Putamen (tissue), 1 donor: ENCODE measurements at regions not wholly inside any gene's neighbourhood (a gene's known extent, or its start where the extent isn't known, plus 50 kb on each side); places are given as distances from the start of the nearest gene placed in this dataset.

Source experiments
- DNase-seq: peaks from one replicate; pipeline ENCODE4 v3.0.0-alpha.2; 2016; ENCODE audit warnings: low spot score

DNA sequence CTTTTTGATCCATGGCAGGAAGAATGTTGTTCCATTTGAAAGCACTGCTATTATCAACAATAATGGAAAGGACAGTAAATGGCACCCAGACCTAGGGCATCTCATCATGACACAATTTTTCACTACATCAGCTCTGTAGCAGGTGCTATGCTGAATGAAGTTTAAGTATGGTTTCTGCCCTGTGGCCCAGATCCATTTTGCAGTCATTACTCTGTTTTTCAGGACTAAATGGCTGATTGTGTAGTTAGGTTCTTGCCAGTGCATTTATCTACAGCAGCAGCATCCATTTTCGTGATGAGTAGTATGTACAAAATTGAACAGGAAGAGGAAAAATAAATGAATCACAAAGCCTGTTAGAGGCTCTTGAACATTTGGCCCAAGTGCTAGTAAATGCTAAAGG lies 270.5 kb upstream of the CD180 start:
- DNase-seq = no peak

DNA sequence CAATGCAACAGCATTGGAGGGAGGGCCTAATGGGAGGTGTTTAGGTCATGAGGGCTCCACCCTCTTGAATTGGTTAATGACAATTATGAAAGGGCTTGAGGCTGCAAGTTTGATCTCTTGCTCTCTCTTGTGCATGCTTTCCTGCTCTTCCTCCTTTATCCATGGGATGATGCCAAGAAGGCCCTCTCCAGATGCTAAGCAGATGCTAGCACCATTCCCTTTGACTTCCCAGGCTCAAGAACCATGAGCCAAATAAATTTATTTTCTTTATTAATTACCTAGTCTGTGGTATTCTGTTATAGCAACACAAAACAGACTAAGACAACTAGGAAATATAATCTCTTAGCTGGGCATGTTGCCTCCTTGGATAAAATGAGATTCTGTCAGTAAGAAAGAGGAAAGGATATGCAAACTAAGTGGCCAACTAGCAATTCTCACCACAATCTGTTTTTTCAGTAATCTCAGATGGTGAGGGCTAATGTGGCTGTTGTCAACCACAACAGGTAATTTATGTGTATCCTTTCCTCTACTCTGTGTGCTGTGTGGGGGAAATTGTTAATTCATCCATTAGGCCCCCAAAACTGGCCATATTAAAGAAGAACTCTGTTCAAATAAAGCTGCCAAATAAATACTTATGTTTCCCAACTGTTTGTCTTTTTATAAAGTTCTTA lies 269.1 kb upstream of the CD180 start:
- DNase-seq = no peak

DNA sequence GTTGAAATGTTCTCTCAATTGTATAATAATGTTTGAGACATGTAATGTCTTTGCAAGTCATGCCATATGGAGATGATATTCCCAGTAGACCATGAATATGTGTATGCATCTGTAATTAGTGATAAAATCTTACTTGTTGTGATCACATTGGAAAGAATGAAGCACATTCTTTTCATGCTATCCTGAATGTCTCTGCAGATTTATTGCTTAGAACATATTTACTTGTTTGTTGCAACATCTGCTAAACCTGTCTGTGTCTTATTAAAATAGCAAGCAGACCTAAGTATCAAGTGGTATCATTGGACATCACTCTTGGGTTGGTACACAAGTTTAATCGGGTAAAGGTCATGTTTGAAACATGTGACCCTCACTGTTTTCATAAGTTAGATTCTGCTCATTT lies 265.5 kb upstream of the CD180 start:
- no peak for DNase-seq

DNA sequence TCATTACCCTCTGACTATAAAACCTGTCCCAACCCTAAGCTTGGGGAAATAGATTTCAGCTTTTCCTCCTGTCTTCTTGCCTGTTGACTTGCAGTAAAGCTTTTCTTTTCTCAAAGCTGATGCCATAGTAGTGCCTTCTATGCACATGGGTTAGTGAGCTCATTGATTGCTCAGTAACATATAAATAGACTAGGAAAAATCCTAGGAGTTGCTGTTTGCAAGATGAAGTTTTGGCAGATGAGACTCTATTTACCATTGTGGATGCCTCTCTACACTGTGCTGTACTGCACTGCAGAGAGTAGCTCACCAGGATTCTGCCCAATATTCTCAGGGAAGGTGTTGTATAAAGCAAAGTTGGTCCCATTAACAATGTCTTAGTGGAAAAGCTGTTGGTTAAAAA lies 262.7 kb upstream of the CD180 start:
- DNase-seq = no peak

DNA sequence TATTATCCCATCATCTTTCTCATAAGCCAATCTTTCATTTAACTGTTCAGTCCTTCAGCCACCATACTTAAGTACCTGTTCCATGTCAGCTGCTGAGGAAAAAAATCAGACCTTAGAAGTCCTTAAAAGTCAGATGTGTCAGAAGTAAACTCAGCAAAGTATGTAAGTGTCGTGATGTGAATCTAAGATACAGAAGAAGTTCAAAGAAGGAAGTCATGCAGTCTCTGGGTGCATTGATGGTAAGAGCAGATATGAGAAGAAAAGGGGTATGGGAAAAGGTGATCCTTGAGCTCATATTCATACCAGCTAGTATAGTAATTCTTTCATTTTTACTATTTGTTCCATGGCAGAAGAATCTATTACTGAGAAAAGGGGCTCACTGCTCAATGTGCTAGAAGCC lies 259.4 kb upstream of the CD180 start:
- no peak for DNase-seq

DNA sequence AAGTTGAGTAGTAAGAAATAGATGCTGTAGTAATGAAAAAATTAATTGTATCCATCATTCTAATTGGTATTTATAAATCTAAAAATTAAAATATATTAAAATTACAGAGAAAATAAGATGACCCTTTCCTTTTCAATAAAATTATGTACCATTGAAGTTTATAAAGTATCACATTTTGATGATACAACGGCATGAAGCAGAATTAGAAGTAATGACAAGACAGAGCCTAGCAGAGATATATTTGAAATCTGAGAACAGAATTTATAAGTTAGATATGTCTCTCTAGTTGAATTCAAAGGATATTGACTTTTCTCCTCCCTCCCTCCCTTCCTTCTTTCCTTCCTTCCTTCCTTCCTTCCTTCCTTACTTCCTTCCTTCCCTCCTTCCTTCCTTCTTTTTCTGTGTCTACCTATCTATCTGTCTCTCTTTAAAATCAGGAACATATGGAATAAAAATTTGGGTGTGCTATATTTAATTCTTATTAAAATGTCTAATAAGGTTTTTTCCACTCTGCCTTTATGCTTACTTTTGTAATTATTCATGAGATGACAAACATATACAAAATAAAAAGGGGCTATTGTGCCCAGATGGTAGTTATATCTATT lies 258.5 kb upstream of the CD180 start:
- DNase-seq = no peak

DNA sequence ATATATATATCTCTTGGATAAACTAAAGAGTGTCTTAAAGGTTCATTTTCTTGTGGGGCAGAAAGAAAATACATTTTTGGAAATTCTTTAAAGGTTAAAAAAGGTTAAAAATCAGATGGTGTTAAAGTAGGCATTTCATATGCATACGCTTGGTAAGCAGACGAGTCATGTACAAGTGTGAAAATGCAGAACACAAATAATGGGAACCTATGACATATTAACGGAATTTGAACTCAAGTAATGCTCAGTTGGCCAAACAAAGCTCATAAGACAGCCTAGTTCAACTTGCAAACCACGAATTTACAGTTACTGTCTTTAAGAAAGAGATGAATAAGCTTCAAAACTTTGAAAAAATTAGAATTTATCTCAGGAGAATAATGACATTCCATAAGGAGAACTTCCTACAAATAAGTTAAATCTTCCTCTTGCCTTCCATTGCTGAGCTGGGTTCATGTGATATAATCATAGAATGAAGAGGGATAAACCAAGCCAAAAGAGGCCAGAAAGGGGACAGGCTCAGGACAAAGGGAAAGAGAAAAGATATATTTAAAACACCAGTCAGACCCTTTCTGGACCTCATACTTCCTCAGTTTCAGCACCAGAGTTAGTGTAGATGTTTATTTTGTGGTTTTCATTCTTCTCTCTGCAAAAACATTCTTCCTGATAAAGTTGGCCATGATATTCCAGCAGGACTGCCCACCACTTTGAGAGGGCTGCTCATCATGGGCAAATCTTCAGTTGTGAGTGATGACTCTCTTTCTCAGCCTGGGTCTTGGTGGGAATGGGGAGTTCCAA lies 256.7 kb upstream of the CD180 start:
- no peak for DNase-seq

DNA sequence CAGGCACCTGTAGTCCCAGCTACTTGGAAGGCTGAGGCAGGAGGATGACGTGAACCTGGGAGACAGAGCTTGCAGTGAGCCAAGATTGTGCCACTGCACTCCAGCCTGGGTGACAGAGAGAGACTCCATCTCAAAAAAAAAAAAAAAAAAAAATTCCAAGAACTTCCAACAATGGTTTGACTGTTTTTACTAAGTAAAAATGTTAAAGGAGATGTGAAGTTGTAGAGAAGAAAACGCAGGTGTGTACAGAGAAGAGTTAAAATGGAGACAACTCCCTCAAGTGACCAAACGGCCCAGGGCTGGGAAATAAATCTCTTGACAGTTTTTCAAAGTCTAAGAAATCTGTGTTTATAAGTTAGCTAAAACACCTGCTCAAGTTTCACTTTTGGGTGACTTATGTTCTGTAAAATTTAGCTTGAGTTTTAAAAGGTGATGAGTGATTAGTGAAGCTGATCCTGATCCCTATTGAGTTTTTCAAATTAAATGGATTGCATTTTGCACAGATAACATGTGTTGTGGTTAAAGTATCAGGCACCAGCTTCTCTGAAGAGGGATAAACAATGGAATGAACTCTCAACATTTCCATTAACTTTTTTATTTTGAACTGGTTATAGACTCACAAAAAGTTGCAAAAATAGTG lies 255.2 kb upstream of the CD180 start:
- DNase-seq = no peak

DNA sequence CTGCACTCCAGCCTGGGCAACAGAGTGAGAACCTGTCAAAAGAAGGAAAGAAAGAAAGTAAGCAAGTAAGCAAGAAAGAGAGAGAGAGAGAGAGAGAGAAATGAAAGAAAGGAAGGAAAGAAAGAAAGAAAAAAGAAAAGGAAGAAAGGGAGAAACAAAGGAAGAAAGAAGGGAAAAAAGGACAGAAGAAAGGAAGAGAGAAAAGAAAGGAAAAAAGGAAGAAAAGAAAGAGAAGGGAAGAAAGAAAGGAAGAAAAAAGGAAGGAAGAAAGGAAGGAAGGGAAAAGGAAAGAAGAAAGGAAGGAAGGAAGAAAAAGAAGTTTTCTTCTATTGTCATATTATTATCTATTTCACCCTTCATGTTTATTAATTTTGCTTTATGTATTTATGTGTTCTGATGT lies 251.1 kb upstream of the CD180 start:
- DNase-seq = no peak

DNA sequence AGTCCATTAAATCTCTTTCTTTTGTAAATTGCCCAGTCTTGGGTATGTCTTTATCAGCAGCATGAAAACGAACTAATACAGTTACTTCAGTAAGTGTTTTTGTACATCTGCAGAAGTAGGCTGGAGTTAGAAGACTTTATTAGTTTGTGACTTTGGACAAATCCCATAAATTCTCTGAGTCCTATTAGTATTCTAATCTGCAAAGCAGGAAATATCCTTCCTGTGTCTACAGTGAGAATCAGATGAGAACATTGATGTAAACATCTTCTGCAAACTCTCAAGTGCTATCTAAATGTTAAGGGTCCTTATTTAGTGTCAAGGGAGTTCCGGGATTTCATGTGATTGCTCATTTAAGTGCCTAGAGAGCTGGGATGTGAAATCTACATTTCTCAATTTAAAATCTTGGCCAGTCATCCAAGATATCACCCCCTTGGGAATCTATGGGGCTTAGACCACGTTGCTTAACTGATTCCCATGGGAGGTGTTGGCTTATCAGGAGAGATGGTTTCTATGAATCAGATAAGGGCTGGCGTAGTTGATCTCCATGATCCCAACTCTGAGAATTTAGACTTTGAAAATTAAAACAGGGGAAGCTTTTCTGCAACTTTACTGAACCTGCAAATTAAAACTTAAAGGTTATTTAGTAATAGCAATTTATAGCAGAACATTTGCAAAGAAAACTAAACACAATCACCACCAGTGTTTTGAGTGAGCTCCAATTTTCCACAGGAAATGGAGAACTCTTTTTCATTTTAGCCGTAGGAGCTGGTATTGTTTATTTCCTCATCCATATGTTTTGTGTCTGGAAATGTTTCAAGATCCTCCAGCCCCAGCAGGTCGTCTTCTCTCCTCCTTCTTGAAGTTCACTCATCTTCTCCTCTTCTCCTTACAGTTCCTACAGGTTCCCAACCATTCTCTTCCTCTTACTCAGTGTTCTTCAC lies 241.6 kb upstream of the CD180 start:
- DNase-seq = no peak

DNA sequence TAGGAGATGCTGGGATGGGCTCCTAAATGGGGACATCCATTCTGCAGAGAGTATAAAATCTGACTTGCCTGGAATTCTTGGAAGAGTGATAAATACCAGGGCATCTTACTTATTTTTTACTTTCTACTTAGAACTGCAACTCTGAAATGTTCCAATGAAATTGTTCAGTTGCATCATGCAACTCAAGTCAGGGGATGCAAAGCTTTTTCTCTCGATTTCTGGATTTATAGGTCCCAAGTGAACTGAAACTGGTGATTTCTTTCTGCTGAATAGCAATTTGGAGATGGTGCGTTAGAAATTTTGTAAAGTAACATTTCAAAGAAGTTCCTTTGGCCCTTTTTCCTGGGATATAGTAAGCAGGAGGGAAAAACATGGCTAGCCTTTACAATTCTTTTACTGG lies 238.4 kb upstream of the CD180 start:
- no peak for DNase-seq

DNA sequence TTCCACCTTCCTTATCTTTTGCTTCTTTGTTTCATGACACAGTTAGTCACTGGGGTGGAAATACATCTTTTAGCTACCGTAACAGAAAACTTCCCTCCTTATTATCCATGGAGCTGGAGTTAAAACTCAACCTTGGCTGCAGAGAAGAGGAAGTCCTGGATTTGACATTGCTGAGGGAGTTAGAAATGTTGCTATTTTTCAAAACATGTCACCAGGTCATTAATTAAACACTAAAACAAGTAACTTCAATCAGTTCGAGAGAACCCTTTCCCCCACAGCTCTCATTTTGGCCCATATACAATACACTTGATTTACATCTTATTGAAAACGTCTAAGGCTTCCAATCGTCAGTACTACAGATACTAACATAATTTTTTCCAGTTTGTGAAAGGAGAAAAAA lies 237.9 kb upstream of the CD180 start:
- no peak for DNase-seq

DNA sequence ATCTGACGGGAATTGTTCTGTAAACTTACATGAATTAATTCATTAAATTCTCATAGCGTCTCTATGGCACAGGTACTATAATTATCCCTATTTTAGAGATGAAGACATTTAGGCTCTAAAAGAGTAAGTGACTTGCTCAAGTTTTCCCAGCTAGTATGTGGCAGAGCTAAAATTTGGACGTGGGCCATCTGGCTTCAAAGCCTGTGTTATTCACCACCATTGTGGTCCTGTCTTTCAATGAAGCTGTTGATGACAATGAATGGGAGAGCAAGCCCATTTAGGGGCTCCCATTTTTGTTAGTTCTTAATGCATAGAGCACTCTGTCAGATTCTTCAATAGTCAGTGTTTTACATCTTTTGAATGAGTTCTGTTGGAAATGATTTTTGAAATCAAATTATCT lies 236.0 kb upstream of the CD180 start:
- no peak for DNase-seq

DNA sequence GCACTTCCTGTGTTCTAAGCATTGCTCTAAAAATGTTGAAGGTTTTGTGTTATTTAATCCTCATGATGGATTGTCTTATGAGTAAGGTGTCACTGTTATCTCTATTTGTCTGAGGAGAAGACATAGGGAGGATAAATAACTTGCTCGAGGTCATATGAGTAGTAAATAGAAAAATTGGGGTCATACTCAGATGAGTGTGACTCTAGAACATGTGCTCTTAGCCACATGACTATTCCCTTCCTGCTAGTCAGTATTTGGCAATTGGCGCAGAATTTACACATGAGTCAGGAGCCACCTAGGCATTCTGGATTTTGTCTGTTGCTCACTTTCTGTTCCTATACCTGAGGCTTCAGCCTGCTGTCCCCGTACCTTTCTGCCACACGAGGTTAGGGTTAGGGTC lies 234.6 kb upstream of the CD180 start:
- no peak for DNase-seq

DNA sequence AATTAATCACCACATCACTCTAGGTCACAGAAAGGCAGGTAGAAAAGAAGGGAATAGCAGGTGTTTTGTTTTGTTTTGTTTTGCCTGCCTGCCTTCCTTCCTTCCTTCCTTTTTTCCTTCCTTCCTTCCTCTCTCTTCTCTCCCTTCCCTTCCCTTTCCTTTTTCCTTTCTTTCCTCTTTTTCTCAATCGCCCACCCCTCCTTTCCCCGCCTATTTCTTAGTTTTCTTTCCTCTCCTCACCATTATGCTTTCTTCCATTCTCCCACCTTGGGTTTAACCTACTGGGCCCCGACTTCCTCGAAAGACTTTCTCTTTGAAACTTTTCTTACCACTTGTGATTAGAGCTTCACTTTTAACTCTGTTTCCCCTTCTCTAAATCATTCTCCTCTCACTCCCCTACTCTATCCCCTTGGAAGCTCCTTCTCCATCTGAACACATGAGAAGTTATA lies 231.3 kb upstream of the CD180 start:
- DNase-seq = no peak

DNA sequence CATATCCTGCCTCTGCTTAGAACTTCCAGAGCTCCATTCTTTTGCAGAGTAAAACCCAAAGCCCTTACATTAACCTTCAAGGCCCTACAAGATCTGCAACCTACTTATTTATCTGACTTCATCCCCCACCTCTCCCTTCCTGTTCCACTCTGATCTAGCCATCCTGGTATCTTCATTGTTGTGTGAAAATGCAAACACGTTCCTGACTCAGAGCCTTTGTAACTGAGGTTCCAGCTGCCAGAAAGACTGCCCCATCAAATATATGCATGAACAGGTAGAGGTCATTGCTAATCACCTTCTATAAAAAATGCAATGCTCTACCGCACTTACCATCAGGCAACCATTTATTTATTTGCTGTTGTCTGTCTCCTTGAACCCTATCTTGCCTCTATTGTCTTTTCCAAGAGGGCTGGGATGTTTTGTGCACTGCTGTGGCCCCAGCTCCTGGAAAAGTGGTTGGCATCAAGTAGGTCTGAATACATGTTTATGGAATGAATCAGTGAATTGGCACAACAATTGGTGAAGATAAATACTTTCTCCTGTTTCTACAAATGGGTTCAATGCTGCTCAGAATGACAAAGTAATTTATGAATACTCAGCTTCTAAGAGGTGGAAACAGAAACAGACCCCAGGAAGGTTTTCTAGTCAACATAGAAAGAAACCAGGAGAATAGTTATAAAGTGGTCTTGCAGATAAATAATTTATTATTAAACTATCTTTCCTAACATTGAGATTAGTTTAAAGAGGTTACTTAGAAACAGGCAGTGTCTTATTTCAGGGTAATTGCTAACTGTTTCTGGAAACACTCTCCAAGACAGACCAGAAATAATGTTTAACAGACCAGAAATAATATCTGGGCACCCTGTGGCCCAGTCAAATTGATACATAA lies 230.6 kb upstream of the CD180 start:
- no peak for DNase-seq

DNA sequence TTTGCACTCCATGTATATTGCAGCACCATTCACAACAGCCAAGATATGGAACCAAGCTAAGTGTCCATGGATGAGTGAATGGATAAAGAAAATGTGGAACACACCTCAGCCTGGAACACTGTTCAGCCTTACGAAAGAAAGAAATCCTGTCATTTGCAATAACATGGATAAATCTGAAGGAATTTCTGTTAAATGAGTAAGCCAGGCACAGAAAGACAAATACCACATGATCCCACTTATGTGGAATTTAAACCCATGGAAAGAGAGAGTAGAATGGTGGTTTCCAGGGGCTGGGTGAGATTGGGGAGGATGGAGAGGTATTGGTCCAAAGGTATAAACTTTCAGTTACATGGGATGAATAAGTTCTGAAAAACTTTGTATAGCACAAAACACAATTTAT lies 228.9 kb upstream of the CD180 start:
- no peak for DNase-seq

DNA sequence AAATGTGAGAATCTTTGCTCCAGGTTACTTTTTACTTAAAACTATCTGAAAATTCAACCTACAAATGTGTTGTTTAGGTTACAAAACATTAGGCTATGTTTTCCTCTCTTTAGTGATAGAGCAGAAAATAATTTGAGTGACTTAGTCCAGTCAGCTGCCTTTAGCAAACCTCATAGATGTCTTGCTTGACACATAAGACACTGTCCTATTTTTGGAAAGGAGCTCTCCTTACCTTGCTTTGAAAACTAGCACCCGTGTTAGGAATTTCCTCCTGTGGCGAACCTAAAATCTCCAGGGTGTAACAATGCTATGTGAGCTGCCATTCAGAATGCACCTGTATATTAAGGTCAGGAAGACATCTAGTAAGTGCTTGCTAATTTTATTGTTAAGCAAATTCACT lies 221.2 kb upstream of the CD180 start:
- DNase-seq = no peak

DNA sequence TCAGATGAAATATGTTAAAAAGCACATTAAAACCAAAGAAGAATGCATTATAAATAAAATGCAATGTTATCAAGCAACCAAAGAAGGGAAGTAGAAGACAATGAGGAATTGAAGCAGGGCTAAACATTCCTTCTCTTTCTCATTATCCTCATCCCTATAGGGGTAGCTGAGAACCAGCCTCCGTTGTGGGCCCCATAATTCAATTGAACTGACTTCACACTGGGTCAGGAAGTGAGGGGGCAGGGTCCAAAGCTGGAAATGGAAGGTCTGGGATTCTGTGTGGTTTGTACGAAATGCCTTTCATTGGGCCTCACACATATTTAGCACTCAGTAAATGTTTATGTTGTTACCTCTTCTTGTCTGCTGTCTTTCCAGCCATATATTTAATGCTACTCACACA lies 220.4 kb upstream of the CD180 start:
- DNase-seq = no peak

DNA sequence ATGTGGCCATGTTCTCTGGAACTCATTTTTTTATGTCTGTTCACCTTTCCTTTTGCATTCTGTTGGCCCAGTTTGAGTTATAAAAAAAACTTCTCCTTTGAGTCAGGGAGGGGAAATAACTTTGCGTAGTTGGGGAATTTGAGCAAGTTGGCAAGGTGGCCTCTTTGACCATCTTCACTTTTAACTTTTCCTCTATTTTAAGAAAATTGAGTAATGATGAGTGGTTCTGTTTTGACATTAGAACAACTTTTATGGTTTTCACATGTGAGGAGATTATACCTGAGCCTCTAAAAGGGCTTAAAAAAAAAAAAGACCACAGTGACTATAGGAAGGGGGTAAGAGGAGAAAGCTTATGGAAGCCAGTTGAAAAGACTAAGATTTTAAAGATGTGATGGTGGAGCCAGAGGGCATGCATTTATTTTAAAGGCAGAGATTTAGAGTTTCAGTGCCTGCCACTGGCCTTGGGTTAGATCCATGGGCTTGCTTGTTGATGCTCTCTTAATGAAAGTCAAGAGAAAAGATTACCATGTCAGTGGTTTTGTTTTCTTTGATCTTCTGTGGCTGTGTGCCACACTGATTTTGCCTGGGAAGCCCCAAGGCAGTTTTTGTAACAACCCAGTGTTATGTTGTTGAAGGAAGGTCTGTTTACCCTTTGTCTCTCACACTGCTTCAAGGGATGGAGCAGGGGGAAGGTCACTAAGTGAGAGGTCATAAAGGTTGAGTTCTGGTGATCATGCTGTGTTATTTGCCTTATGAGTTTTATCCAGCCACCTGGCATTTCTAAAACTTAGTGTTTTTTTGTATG lies 219.7 kb upstream of the CD180 start:
- no peak for DNase-seq
